Testis (tissue), 2 donors: ENCODE measurements at regions not wholly inside any gene's neighbourhood (a gene's known extent, or its start where the extent isn't known, plus 50 kb on each side); places are given as distances from the start of the nearest gene placed in this dataset.

Experiments used
- DNase-seq: peaks from one replicate; pipeline ENCODE4 v3.0.0-alpha.2; 2019
- H3K27ac ChIP-seq, 2 donors: fragments of 200-600 bp; sonication (generic); one replicate each; pipeline ENCODE4 v1.5.1; 2019
- H3K27me3 ChIP-seq: fragments of 200-600 bp; sonication (generic); one replicate; pipeline ENCODE4 v1.5.1; 2019
- H3K36me3 ChIP-seq: fragments of 200-600 bp; sonication (generic); one replicate; pipeline ENCODE4 v1.5.1; 2017; ENCODE audit warnings: low read depth; ENCODE audit errors: missing control alignments
- H3K4me1 ChIP-seq: fragments of 200-600 bp; sonication (generic); one replicate; pipeline ENCODE4 v1.5.1; 2019
- H3K4me3 ChIP-seq, 2 donors: fragments of 200-600 bp; sonication (generic); one replicate each; pipeline ENCODE4 v1.5.1; 2017 to 2019
- H3K9me3 ChIP-seq: fragments of 200-600 bp; sonication (generic); one replicate; pipeline ENCODE4 v1.5.1; 2017
- CTCF ChIP-seq, 3 experiments: fragments of 450-650 bp in 2 of 3; fragments of 200-600 bp in 1 of 3; sonication (generic) in 1 of 3; IDR thresholded peaks; one replicate each; pipeline ENCODE4 v1.5.1; 2016 to 2019; ENCODE audit warnings: antibody characterized with exemption in 3 of 3, mild to moderate bottlenecking in 2 of 3, moderate library complexity in 1 of 3
- POLR2A ChIP-seq: fragments of 450-650 bp; IDR thresholded peaks from one replicate; pipeline ENCODE4 v1.6.1; 2017; ENCODE audit warnings: antibody characterized with exemption, mild to moderate bottlenecking, moderate library complexity
- WGBS, 2 donors: methylation state at CpG; one replicate each; pipeline ENCODE4 v1.1.5; 2018; 5-methylcytosine and 5-hydroxymethylcytosine counted together
- intact Hi-C: fragments of 100-400 bp; cut with DNase I; formaldehyde crosslinking; loops from one replicate; pipeline ENCODE4 v1.15.1; 2023; ENCODE audit warnings: low total_unique reads

- intact Hi-C loops: no loop called here
- H3K36me3 ChIP-seq: no peaks in the 10 kb centered on the region
- no peak for TF ChIP-seq CTCF (IDR thresholded peaks at IDR 0.05)
- no peak for TF ChIP-seq POLR2A
Observed at GRCh38 chr17:70230850-70231640, 61.7 kb downstream of the KCNJ2 start.

GRCh38 chr17:70232466-70232865 lies 63.1 kb downstream of the KCNJ2 start:
- intact Hi-C loops: no loop called here
- H3K36me3 ChIP-seq: no peaks in the 10 kb centered on the region
- DNase-seq: no peak
- no peaks in the 10 kb centered on the region for H3K4me1 ChIP-seq
- TF ChIP-seq POLR2A: no peak
- TF ChIP-seq CTCF (IDR thresholded peaks at IDR 0.05): no peak
- no peak overlapping the region for H3K4me3 ChIP-seq
- WGBS, 2 donors: 89 to 92% methylated on average over 2 of the region's 2 CpGs
- H3K9me3 ChIP-seq: no peaks in the 10 kb centered on the region
- no peak overlapping the region for H3K27ac ChIP-seq
- H3K27me3 ChIP-seq: no peaks in the 10 kb centered on the region

More at GRCh38 chr17:70230850-70231640, 61.7 kb downstream of the KCNJ2 start:
- Histone ChIP-seq H3K9me3 (no peaks in the 10 kb centered on the region), H3K4me1 (no peaks in the 10 kb centered on the region), H3K27me3 (no peaks in the 10 kb centered on the region), H3K27ac (no peak overlapping the region), H3K4me3 (no peak overlapping the region)
- WGBS, 2 donors: 83 to 87% methylated on average over 2 of the region's 2 CpGs
- DNase-seq: no peak

GRCh38 chr17:70235252-70235651 lies 65.9 kb downstream of the KCNJ2 start:
- intact Hi-C loops: no loop called here
- no peak for DNase-seq
- Histone ChIP-seq H3K4me1 (no peaks in the 10 kb centered on the region), H3K27ac (no peak overlapping the region), H3K4me3 (no peak overlapping the region), H3K36me3 (no peaks in the 10 kb centered on the region), H3K9me3 (no peaks in the 10 kb centered on the region), H3K27me3 (no peaks in the 10 kb centered on the region)
- no peak for TF ChIP-seq CTCF (IDR thresholded peaks at IDR 0.05)
- TF ChIP-seq POLR2A: no peak

GRCh38 chr17:70238228-70238627 lies 68.9 kb downstream of the KCNJ2 start:
- no peak overlapping the region for H3K27ac ChIP-seq
- no peaks in the 10 kb centered on the region for H3K27me3 ChIP-seq
- H3K4me1 ChIP-seq: no peaks in the 10 kb centered on the region
- intact Hi-C loops: no loop called here
- 92 to 97% methylated on average over 2 of the region's 2 CpGs for WGBS, 2 donors
- TF ChIP-seq POLR2A: no peak
- TF ChIP-seq CTCF (IDR thresholded peaks at IDR 0.05): no peak
- H3K9me3 ChIP-seq: no peaks in the 10 kb centered on the region
- no peak overlapping the region for H3K4me3 ChIP-seq
- DNase-seq: no peak
- H3K36me3 ChIP-seq: no peaks in the 10 kb centered on the region

GRCh38 chr17:70238646-70239045 lies 69.3 kb downstream of the KCNJ2 start:
- H3K4me3 ChIP-seq: no peak overlapping the region
- intact Hi-C loops: no loop called here
- DNase-seq: no peak
- 50 to 55% methylated on average over 4 of the region's 4 CpGs for WGBS, 2 donors
- H3K27ac ChIP-seq: no peak overlapping the region
- no peaks in the 10 kb centered on the region for H3K9me3 ChIP-seq
- no peaks in the 10 kb centered on the region for H3K4me1 ChIP-seq
- TF ChIP-seq CTCF (IDR thresholded peaks at IDR 0.05): no peak
- no peak for TF ChIP-seq POLR2A
- no peaks in the 10 kb centered on the region for H3K36me3 ChIP-seq
- H3K27me3 ChIP-seq: no peaks in the 10 kb centered on the region
